MV-4-11 (cell line): ENCODE measurements at regions not wholly inside any gene's neighbourhood (a gene's known extent, or its start where the extent isn't known, plus 50 kb on each side); places are given as distances from the start of the nearest gene placed in this dataset.
A peak's percentile ranks its signal among the peaks of the same experiment; 100 is the strongest.
"Not testable (repeated sequence)": the region's sequence is repeated elsewhere in the genome, so short reads cannot be mapped to it uniquely, and the experiment has no call there.

Source experiments
- DNase-seq: peaks from one replicate; lab custom pipeline; 2025; lab: John Stamatoyannopoulos, UW

DNA sequence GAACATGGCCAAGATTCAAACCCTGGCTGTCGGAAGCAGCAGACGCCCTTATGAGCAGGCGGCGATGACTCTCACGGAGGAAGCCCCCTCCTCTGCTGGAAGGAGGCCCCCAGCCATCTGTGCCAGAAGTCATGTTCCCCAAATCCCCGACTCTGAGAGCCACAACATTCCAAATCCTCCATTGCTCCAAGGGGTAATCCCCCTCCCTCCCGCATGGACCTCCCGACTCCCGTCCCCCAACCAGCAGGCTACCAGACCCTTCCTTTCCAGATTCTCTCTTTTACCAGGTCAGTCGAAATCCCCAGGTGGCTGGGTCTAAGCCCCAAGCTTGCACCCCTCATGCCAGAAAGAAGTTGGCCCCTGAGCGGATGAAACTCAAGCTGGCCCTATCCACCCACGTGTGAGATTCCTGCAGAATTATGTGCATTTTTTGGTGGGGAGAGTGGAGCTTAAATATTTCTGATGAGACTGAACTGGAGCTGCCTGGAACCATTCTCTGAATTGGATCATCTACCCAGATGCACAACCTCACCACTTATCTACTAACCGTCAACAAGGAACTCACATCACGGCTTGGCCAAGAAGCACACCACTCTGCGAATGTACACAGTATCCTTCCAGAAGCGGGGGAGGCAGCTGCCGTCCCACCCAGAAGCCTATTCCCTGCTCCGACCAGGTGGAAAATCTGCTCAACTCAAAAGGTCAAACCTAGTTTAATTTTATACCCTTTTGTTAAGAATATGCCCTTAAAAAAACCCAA is 283.5 kb downstream of the C16orf95 start:
- no peak for DNase-seq

DNA sequence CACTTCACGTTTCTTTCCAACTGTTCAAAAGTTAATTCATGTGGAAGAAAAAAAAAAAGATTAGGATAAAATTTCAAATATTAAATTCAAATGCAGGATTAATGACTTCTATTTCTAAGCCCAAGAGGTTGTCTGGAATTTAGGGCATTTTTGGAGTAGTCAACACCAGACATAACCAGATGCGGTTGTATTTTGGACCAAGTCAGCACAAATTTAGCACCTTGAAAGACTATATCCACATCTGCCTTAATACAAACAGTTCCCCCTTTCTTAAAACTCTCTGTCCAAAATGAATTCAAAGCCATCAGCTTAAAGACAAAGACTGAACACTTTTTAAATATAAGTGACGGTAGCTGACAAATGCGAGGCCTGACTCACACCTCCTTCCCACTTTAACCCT is 282.9 kb downstream of the C16orf95 start:
- no peak for DNase-seq

DNA sequence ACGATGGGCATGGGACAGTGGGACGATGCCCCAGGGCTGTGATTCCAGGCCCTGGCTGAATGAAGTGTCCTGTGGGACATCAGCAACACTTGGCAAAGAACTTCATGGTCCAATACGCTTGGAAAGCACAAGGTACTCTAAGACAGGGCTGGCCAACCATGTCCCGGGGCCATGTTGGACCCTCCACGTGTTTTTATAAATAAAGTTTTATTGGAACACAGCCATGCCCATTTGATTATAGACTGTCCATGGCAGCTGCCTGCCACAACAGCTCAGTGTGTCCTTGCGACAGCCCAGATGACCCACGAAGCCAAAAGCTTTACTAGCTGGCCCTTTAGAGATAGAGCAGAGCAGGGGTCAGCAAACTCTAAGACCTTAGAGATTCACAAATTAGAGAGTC is 282.1 kb downstream of the C16orf95 start:
- DNase-seq: no peak

DNA sequence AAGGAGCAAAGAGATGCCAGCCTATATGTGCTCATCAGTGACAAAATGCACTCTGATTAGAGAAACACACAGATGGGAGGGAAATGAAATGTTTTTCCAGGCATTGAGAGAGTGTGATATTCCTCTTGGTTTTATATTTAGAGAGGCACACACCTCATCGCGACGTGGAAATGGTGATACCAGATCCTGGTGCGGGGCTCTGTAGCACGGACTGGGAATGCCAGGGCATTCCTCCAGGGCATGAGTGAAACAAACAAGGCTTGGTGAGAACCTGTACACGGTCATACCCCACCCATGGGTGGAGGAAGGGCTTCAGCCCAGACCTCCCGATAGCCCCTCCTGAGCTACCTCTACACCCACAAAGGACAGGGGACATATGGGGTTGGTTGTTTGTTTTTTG is 280.2 kb downstream of the C16orf95 start:
- DNase-seq: no peak

DNA sequence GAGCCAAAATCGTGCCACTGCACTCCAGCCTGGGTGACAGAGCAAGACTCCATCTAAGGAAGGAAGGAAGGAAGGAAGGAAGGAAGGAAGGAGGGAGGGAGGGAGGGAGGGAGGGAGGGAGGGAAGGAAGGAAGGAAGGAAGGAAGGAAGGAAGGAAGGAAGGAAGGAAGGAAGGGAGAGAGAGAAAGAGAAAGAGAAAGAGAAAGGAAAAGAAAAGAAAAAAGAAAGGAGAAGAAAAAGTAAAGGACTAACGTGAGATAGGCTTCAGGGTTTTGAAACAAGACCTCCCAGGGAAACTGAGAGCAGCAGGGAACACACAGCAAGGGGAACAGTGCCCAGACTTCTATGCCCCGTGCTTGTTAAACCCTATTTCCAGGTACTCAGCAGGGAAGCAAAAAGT is 278.7 kb downstream of the C16orf95 start:
- DNase-seq: not testable (repeated sequence)

DNA sequence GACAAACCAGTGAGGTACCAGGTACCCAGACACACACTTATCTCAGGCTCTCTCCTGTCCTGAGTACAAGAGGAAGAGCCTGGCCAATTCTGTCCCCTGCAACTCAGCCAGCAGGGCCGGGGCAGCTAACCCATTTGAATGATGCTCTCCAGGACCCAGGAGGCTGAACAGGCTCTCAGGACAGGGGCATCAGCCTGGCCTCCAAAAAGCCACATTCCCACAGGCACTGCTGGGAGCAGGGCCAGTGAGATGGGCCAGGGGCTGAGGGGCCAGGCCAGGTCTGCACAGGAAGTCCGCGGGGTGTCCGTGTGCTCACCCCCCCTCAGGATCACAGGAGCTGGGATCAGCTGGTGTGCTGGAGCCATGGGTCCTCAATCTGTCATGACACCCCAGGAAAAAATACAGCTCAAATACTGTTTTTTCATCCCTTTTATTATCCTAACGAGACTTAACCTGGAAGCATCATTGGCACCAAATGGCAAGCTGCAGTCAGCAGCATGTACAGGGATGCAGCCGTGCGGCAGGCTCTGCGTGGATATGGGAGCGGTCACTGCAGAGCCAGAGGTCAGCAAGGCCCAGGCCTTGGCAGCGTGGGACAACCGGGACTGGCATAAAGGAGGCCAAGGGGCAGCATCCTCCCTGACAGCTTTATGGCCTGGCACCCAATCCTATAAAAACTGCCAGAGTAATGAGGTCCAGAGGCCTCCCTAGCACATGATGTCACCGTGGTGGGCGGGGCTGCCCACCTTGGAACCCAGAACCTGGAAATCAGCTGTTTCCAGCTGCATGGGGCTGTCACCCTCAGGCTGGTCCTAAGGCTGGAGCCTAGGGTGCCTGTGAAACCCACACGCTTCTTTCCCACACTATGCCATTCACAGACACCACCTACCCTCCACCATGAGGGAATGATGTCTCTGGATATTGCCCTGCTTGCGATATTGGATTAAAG is 276.7 kb downstream of the C16orf95 start:
- no peak for DNase-seq

DNA sequence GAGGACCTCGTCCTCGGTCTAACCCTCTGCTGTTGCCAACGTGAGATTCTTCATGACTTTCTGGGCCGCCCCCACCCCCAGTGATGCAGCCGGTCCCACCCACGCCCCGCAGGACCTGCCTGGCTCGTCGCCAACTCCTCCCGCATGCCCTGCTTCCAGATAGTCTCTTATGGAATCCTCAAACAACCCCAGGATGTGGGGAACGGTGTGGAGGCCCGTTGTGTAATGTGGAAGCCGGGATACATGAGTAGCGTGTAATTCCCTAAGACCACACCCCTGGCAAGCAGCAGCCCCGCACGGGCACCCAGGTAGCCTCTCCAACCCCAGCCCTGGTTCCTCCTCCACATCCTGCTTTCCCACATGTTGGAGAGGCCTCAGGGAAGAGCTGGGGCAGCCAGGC is 275.9 kb downstream of the C16orf95 start:
- DNase-seq: no peak

DNA sequence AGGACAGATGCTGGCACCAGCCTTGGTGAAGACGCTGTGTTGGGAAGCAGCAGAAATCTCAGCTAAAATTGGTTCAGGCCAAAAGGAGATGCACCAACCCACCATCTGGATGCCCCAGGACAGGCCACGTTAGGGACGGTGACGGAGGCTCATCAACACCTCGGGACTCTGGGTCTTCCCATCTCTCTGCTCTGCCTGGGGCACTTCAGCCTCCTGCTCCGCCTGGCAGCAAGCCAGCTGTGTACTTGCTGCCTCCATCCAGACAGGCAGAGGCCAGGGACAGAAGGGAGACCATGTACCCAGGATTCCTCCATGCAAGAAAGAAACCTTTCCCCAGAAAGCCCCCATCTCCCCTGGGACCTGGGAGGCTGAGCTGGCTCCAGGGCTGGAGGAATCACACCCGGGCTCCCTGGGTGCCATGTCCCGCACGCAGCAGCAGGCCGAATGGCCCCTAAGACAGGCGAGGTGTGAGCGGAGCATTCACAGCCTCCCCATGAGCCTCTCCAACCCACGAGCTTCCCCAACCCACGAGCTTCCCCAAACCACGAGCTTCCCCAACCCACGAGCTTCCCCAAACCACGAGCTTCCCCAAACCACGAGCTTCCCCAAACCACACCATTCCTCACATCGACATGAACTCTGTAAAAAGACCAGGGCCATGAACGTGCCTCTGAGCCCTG is 274.5 kb downstream of the C16orf95 start:
- no peak for DNase-seq

DNA sequence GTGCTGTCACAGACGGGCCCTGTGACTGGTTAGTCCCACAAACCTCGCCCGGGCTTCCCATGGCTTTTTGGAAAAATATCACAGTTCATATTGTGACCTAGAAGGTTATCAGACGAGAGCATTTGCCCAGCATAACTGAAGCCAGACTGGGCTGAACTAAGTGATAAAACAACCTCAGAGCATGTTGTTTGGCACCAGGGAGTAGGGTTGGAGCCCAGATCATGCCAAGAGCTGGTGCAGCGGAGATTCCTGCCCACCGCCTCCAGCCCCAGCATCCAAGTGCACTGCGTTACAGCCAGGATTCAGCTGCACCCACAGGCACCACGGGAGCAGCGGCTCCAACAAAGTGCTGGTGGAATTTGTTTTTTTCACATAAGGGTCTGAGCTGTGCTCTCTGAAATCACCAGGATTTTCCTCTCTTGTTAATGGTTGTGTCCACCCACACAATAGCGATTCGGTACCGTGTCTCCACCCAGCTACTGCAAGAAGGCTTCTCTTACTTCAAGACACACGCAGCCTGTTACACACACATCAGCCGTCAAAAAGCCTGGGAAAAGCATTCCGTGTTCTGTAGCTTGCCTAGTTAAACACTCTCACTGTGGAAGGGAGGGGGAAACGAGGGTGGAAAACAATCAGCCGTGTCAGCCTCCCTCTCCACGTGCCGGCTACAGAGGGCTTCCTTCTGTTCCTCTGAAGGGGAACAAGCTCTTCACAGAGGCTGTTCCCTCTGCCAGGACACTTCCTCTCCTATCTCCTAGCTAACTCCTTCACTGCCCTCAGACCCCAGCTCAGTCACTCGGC is 273.8 kb downstream of the C16orf95 start:
- DNase-seq: peak; percentile 6

DNA sequence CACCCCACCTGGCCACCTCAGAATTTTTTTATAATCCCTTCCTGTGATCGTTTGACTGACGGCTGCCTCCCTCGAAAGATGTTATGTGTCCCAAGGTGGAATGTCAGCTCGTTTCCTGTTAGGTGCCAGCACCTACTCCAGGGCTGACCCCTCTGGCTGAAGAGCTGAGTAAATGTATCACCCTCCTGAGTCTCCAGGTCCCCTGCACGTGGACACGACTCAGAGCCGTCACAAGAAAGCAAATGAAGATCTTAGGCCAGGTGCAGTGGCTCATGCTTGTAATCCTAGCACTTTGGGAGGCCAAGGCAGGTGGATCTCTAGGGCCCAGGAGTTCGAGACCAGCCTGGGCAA is 273.2 kb downstream of the C16orf95 start:
- no peak for DNase-seq

DNA sequence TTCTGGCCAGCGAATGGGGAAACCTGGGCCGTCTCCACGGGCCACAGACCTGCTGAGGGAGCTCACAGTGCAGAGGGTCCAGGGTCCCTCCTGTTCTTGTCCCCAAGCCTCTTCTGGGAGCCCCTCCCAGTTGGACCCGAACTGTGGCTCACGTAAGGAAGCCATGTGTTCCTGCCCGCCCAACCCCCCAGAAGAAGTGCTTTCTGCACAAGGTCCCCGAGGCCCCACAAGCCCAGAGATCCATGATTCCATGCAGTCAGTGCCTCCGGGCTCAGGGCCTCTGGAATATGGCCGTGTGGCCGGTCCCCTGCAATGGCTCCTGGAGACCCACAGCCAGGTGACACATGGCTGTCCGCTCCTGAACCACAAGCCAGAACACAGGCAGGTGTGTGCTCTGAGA is 272.4 kb downstream of the C16orf95 start:
- DNase-seq: no peak

DNA sequence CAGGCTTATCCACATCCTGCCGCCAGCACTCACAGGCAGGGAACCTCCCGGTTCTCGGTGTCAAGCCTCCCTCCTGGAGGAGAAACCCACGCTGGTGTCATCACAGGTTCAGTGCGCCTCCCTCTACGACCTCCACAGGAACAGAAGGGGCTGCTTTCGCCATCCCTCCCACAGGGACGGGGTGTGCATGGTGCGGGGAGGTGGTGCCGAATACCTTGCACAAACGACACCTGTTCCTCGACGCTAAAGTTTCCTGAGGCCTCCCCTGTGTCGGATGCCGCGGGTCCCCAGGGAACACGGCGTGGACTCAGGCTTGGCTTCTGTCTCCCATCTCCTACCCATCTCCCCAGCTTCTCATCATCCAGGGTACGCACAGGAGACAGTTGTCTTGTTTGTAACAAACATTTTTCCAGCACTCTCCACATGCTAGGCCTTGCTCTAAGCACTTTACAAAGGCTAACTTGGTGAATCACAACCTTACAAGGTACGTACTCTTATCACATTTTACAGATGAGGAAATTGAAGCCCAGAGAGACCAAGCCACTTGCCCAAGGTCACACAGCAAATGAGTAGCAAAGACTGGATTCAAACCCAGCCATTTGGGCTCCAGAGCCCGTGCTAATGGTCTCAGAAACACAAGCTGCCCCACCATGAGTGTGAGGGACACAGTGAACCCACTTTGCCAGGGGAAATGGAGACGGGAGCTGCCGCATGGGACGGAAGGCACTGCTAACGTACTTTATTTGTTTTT is 271.6 kb downstream of the C16orf95 start:
- DNase-seq: no peak

DNA sequence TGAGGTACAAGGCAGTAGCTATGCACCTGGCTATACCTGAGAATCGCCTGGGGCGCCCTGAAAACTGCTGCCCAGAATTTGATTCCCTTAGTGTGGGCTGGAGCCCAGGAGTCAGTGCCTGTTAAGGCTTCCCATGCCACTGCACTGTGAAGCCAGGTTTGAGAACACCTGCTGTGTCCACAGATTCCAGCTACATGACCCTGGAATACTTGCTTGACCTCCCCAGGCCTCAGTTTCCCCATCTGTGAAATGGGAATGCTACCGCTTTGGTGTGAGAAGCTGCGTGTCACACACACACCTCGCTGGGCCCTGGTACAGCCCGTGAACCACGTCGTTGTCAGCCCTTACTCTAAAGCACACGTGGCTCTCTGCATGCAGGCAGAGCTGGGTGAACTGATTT is 271.0 kb downstream of the C16orf95 start:
- no peak for DNase-seq

DNA sequence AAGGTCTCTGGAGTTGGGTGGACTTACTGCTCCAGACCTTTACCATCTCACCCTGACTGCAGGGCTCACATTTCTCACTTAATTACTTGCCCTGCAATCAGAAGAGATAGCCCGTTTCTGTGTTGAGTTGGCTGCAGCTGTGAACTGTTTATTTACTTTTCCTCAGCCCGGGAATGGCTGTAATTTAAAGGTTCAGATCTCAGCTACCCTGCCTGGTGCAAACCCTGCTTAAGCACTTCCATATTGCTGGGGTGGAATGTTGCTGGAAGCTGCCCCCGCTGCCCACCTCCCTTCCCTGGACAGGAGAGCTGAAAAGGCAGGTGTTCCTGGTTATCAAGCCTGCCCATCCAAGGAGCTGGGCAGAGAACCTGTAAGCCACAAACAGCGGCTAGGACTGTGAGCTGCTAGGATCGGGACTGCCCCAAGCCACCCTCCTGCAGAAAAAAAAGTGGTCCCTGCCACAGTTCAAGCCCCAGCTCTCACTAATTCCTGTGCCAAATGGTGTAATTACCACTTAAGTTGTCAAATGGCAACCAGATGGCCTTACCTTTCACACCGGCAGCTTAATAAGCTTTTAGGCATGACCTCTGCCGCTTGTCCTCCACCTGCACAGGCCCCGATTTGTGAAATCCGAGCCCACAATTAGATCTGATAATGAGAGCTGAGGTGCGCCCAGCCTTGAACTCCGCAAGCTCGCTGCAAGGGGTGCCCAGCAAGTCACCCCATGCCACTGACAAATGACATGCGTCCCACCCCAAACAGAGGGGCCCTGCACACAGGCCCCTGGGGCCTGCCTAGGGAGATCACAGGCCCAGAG is 269.8 kb downstream of the C16orf95 start:
- DNase-seq: no peak

DNA sequence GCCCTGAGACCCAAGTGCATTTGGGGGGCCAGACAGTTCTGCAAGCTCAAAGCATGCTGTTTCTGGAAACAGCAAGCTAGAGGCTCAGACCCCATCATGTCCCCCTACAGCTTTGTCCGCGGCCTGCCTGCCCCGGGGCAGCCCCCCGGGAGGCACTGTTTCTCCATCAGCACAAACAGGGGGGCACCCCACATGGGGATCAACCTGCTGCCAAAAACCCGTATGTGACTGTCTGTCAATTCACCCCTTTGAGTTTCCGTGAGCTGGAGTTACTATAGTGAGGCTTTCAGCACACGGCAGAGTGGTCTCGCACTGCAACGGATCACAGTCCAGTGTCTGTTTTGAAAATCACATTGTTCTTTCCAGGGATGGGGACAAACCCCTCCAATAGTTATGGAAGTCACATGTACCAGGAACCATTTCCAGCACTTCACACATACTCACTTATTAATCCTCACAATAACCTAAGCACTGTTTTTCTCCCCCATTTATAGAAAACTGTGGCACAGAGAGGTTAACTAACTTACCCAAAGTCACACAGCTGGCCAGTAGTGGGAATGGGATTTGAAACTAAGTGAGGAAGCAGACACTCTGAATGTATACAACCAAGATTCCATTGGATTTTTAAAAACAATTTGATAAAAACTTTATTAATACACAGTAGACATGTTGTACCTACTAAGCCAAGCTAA is 269.0 kb downstream of the C16orf95 start:
- no peak for DNase-seq

DNA sequence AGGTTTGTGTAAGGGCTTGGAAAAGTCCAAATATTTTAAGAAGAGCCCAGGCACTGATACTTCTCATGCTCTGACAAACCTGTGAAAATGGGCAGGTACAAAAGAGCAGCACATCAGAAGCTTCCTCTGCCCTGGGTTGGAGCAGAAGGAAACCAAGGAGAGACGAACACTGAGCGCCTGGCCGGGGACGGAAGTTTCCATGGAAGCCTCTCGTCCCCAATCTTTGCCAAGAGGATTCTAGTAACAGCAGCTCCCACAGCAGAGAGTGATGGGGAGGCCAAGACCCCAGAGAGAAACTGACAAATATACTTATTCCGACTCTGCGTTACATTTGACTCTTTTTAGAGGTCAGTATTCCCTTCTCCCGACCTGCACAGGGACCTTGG is 268.5 kb downstream of the C16orf95 start:
- DNase-seq: no peak

DNA sequence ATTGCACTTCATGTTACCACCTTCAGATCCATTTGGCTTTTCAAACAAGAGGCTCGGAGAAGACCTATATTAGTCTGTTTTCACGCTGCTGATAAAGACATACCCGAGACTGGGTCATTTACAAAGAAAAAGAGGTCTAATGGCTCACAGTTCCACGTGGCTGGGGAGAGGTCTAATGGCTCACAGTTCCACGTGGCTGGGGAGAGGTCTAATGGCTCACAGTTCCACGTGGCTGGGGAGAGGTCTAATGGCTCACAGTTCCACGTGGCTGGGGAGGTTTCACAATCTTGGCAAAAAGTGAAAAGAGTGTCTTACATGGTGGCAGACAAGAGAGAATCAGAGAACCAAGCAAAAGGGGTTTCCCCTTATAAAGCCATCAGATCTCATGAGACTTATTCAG is 268.0 kb downstream of the C16orf95 start:
- DNase-seq: not testable (repeated sequence)

DNA sequence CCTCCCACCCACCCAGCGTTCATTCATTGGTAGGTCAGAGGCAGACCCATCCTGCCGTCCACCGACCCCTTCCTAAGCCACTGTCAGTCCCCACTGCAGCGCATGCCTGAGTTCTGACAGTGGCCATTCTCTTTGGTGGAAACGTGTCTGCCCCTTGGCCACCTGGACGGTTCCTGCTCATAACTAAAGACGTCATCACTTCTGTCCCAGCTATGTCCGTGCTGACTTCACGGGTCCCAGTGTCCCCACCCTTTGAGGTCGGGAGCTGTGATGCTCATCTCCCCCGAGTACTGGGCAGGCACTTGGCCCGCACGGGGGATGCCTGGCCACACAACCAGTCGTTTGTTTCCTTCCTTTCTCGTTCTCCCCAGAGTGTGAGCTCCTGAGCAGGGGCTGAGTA is 267.1 kb downstream of the C16orf95 start:
- no peak for DNase-seq

DNA sequence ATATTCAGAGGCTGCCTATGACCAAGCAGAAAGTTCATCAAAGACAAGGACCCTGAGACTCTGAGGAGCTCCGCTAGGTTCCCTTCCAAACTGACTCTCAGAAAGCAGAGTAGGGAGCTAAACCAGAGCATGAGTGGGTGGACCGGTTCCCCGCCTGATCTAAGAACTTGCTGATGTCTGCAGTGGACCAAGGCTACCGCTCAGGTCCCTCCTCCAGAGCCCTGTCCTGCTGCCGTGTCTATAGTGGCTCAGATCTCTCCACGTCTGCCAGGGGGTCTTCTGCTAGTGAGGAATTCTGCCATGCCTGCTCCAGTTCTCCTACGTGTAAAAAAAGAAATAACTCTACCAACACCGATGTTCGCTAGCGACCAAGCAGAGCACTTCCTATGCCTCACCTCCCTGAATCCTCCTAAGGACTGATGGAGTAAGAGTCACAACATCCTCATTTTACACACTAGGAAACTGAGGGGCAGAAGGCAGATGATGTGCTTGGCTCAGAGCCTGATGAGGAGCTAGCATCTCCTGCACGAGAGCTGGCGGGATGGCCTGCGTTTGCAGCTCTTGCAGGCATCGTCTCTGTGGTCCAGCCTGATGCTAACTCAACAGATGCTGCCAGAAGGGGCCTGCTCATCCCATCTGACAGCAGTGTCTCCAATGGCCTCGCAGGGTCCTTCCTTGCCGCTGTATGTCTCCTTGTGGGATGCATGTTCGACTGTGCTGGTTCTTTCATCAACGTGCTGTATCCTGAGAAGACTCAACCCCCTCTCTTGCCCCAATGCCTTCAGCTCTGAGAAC is 265.5 kb downstream of the C16orf95 start:
- no peak for DNase-seq
